Karpas-422 (cell line): ENCODE measurements at regions not wholly inside any gene's neighbourhood (a gene's known extent, or its start where the extent isn't known, plus 50 kb on each side); places are given as distances from the start of the nearest gene placed in this dataset.
"Not testable (repeated sequence)": the region's sequence is repeated elsewhere in the genome, so short reads cannot be mapped to it uniquely, and the experiment has no call there.

Source experiments
- DNase-seq: peaks from one replicate; pipeline ENCODE4 v3.0.0-alpha.2; 2015
- H2AFZ ChIP-seq: fragments of 200-600 bp; sonication (generic); 2 replicates; pipeline ENCODE4 v1.6.1; 2014; ENCODE audit warnings: antibody characterized with exemption, low read length, mixed read lengths
- H3K27ac ChIP-seq: fragments of 200-600 bp; sonication (generic); 2 replicates; pipeline ENCODE4 v1.5.1; 2014; ENCODE audit warnings: mild to moderate bottlenecking, low read length, moderate library complexity
- H3K27me3 ChIP-seq: fragments of 200-600 bp; sonication (generic); 2 replicates; pipeline ENCODE4 v1.6.1; 2014; ENCODE audit warnings: low read length, mixed read lengths
- H3K36me3 ChIP-seq: fragments of 200-600 bp; sonication (generic); 2 replicates; pipeline ENCODE4 v1.6.1; 2014; ENCODE audit warnings: low read length, mixed read lengths; ENCODE audit not compliant: insufficient read depth
- H3K4me1 ChIP-seq: fragments of 200-600 bp; sonication (generic); 2 replicates; pipeline ENCODE4 v1.6.1; 2014; ENCODE audit warnings: mild to moderate bottlenecking, low read length, mixed read lengths
- H3K4me2 ChIP-seq: fragments of 200-600 bp; sonication (generic); 2 replicates; pipeline ENCODE4 v1.6.1; 2014; ENCODE audit warnings: low read length, low read depth, mild to moderate bottlenecking; ENCODE audit not compliant: poor library complexity, severe bottlenecking
- H3K4me3 ChIP-seq: fragments of 200-600 bp; sonication (generic); 2 replicates; pipeline ENCODE4 v1.5.1; 2014; ENCODE audit warnings: mild to moderate bottlenecking, antibody characterized with exemption, low read length, mixed read lengths
- H3K79me2 ChIP-seq: fragments of 200-600 bp; sonication (generic); 2 replicates; pipeline ENCODE4 v1.6.1; 2014; ENCODE audit warnings: mild to moderate bottlenecking, low read length, mixed read lengths
- H3K9ac ChIP-seq: fragments of 200-600 bp; sonication (generic); 2 replicates; pipeline ENCODE4 v1.6.0; 2014; ENCODE audit warnings: low read length
- H3K9me2 ChIP-seq: fragments of 200-600 bp; sonication (generic), shearing (Covaris generic); replicated peaks from 2 replicates; pipeline ENCODE4 v1.6.0; 2014; ENCODE audit warnings: mild to moderate bottlenecking, low read length, moderate library complexity; ENCODE audit not compliant: insufficient read depth
- H3K9me3 ChIP-seq: fragments of 300-700, 200-600 bp; sonication (generic); 2 replicates; pipeline ENCODE4 v1.6.1; 2014; ENCODE audit warnings: low read length, mixed read lengths
- H4K20me1 ChIP-seq: fragments of 200-600 bp; sonication (generic); 2 replicates; pipeline ENCODE4 v1.6.1; 2014; ENCODE audit warnings: mild to moderate bottlenecking, antibody characterized with exemption, low read length, low read depth; ENCODE audit not compliant: insufficient read depth

DNA sequence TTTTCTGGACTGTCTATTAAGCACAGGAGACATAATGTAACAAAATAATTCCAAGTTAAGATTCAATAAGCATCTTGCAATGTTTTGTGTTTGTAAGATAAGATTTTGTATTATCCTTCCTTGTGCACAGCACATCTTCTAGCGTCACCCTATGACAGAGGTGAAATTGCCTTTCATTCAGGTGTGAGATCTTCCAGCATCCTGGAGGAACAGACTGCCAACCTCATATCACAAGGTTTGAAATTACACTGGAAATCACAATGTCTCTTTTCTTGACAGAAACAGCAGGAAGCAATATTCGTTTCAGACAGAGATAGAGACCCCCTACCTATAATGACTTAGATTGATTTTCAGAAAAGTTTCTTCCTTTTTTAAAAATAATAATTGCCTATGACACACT lies 668.6 kb downstream of the GABRG1 start:
- no peak overlapping the region for H3K4me3 ChIP-seq
- H2AFZ ChIP-seq, result no peak overlapping the region
- no peaks in the 10 kb centered on the region for H4K20me1 ChIP-seq
- no peaks in the 10 kb centered on the region for H3K36me3 ChIP-seq
- no peaks in the 10 kb centered on the region for H3K79me2 ChIP-seq
- DNase-seq, result no peak
- H3K4me2 ChIP-seq, result no peak overlapping the region
- H3K4me1 ChIP-seq, result no peaks in the 10 kb centered on the region
- no peaks in the 10 kb centered on the region for H3K9me2 ChIP-seq
- H3K27ac ChIP-seq, result no peak overlapping the region
- no peaks in the 10 kb centered on the region; the same call in 1 of the 2 replicates for H3K9me3 ChIP-seq
- H3K27me3 ChIP-seq, result no peaks in the 10 kb centered on the region
- H3K9ac ChIP-seq, result no peak overlapping the region

DNA sequence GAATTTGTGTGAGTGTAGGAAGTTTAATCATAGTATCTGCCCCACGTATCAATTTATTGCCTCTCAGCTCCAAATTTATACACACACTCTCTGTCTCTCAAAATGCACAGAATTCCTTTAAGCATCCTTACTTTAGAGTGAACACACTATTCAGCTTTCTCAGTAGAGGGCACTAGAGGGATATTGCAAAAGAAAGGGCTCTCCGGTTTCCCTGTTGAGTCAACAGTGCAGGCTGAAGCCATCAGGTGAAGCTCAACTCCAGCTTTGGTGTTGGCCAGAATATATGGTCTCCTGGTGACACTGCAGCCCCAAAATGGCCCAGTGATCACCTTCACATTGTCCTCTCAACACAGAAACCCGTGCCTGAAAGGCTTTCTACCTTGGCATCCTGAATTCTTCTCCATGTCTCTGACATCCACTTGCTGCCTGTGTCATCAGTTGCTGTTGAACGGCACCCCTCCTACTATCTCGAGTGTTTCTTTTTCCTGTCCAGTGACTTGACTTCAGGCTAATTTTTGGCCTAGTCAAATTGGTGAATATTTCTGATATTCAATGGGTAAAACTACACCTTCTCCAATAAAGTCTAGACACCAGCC lies 670.5 kb downstream of the GABRG1 start:
- Histone ChIP-seq H3K27me3 (no peaks in the 10 kb centered on the region), H3K4me2 (no peak overlapping the region), H3K9me2 (no peaks in the 10 kb centered on the region), H3K79me2 (no peaks in the 10 kb centered on the region), H4K20me1 (no peaks in the 10 kb centered on the region), H3K4me3 (no peak overlapping the region), H3K4me1 (no peaks in the 10 kb centered on the region), H3K27ac (no peak overlapping the region), H3K9ac (no peak overlapping the region), H3K9me3 (no peaks in the 10 kb centered on the region; the same call in 1 of the 2 replicates), H2AFZ (no peak overlapping the region), H3K36me3 (no peaks in the 10 kb centered on the region)
- peak; percentile 69 for DNase-seq

DNA sequence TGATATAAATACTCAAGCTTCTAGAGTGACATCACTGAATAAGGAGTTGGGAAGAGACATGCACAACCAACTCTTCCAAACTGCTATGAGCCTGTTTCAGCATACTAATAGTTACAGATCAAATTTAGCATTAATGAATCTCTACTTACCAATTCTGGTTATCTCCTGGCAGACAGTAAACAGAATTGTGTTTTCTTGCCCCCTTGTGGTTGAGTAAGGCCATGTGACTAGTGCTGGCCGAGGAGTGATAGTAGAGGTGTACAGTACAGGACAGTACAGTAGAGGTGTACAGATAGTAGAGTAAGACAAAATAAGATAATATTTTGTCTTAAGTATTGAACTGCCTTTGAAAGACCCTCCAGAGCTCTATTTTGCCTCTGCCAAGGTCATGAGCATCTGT lies 681.4 kb downstream of the GABRG1 start:
- Histone ChIP-seq H3K9me2 (no peaks in the 10 kb centered on the region), H3K9ac (no peak overlapping the region), H3K27me3 (no peaks in the 10 kb centered on the region), H3K9me3 (no peaks in the 10 kb centered on the region; the same call in 1 of the 2 replicates), H3K4me1 (no peaks in the 10 kb centered on the region), H3K4me3 (no peak overlapping the region), H3K4me2 (no peak overlapping the region), H4K20me1 (no peaks in the 10 kb centered on the region), H2AFZ (no peak overlapping the region), H3K79me2 (no peaks in the 10 kb centered on the region), H3K36me3 (no peaks in the 10 kb centered on the region), H3K27ac (no peak overlapping the region)
- DNase-seq, result peak; percentile 58

DNA sequence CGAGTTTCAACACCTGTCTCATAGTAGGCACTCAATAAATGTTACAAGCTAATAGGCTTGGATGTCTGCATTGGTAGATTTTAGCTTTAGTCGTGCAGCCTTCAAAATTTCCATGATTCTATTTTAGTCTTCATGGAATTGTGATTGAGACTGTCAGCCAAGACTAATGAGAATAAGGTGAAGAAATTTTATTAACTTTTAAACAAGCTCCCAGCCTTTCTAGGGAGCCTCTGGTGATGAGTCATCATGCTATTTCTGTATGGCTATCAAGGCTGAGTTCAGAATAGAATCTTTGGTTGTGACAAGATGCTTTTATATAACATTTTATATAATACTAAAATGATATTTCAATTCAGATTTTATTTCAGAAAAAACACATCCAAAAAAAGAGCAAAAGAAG lies 685.8 kb downstream of the GABRG1 start:
- no peak overlapping the region for H3K4me2 ChIP-seq
- H4K20me1 ChIP-seq, result no peaks in the 10 kb centered on the region
- no peaks in the 10 kb centered on the region for H3K4me1 ChIP-seq
- H3K27ac ChIP-seq, result no peak overlapping the region
- H2AFZ ChIP-seq, result no peak overlapping the region
- H3K4me3 ChIP-seq, result no peak overlapping the region
- no peak for DNase-seq
- H3K9ac ChIP-seq, result no peak overlapping the region
- H3K27me3 ChIP-seq, result no peaks in the 10 kb centered on the region
- H3K79me2 ChIP-seq, result no peaks in the 10 kb centered on the region
- H3K9me2 ChIP-seq, result no peaks in the 10 kb centered on the region
- peaks cover 7% of the 10 kb centered on the region for H3K9me3 ChIP-seq
- no peaks in the 10 kb centered on the region for H3K36me3 ChIP-seq

DNA sequence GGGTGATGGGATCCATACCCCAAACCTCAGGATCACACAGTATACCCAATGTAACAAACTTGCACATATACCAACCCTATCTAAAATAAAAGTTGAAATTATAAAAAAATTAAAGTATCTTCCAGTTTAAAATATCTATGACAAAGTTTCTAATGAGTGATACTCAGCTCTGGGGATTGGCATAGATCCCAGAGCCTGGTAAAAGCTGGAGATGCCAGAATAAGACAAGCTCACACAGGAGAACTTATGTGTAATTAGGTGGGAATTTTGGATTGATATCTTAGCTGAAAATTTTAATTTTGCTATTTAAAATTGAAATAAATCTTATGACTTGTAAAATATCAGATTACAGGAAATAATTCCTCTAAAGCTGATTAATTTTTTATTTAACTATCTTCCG lies 686.5 kb downstream of the GABRG1 start:
- Histone ChIP-seq H3K9me3 (peaks cover 12% of the 10 kb centered on the region), H3K4me1 (no peaks in the 10 kb centered on the region), H2AFZ (no peak overlapping the region), H3K9me2 (no peaks in the 10 kb centered on the region), H3K4me3 (no peak overlapping the region), H3K27me3 (no peaks in the 10 kb centered on the region), H4K20me1 (no peaks in the 10 kb centered on the region), H3K27ac (no peak overlapping the region), H3K79me2 (no peaks in the 10 kb centered on the region), H3K9ac (no peak overlapping the region), H3K36me3 (no peaks in the 10 kb centered on the region), H3K4me2 (no peak overlapping the region)
- DNase-seq, result no peak

DNA sequence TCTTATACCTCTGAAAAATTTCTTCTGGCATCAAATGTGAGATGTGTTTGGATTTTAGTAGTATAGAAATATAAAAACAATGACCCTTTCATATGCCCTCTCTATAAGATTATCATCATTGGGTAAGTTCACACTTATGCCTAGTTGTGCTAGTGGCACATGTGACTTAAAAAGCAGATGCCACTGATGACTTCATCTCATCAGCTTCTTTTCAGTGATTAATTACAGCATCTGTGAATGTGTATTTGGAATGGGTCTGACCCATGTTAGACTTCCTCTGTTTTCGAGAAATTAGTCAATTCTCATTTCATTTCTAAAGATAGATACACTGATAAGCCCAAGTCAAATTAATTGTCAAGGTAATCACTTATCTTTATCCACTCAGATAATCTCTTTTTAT lies 698.7 kb downstream of the GABRG1 start:
- Histone ChIP-seq H3K4me1 (no peaks in the 10 kb centered on the region), H3K9me2 (no peaks in the 10 kb centered on the region), H3K27me3 (no peaks in the 10 kb centered on the region), H3K4me2 (no peak overlapping the region), H3K9ac (no peak overlapping the region), H3K4me3 (no peak overlapping the region), H3K27ac (no peak overlapping the region), H3K9me3 (peaks cover 14% of the 10 kb centered on the region), H3K79me2 (no peaks in the 10 kb centered on the region), H2AFZ (no peak overlapping the region), H4K20me1 (no peaks in the 10 kb centered on the region), H3K36me3 (no peaks in the 10 kb centered on the region)
- DNase-seq, result no peak

DNA sequence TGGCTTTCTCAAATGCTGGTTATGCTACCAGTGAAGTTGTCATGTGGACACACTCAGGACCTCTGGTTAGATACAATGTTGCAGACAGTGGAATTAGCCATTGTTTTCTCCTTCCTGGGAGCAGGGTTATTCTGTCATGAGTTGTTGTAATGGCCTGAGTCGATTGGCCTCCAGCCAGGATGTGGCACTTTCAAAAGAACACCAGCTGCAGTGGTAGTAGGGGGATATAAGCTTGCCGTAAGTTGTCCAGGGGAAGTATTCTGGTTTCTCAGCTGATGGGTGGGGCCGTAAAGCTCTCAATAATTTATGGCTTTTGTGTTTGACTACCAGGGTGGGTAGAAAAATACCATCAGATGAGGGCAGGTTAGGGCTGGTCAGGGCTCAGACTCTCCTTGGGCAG lies 697.5 kb upstream of the GNPDA2 start:
- Histone ChIP-seq H3K27ac (no peak overlapping the region), H3K4me2 (no peak overlapping the region), H3K79me2 (no peaks in the 10 kb centered on the region), H3K4me3 (no peak overlapping the region), H4K20me1 (no peaks in the 10 kb centered on the region), H3K4me1 (no peaks in the 10 kb centered on the region), H3K9ac (no peak overlapping the region), H3K9me2 (no peaks in the 10 kb centered on the region), H3K27me3 (no peaks in the 10 kb centered on the region), H3K9me3 (peaks cover 14% of the 10 kb centered on the region), H2AFZ (no peak overlapping the region), H3K36me3 (no peaks in the 10 kb centered on the region)
- DNase-seq, result no peak

DNA sequence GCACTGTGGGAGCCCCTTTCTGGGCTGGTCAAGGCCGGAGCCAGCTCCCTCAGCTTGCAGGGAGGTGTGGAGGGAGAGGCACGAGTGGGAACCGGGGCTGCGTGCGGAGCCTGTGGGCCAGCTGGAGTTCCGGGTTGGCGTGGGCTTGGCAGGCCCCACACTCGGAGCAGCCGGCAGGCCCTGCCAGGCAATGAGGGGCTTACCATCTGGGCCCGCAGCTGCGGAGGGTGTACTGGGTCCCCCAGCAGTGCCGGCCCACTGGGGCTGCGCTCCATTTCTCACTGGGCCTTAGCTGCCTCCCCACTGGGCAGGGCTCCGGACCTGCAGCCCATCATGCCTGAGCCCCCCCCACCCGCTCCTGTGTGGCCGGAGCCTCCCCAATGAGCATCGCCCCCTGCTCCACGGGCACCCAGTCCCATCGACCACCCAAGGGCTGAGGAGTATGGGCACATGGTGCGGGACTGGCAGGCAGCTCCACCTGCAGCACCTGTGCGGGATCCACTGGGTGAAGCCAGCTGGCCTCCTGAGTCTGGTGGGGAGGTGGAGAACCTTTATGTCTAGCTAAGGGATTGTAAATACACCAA lies 693.8 kb upstream of the GNPDA2 start:
- not testable (repeated sequence) for H3K4me3 ChIP-seq, H3K27me3 ChIP-seq, DNase-seq, H3K4me2 ChIP-seq, H2AFZ ChIP-seq, H3K9ac ChIP-seq, H3K9me2 ChIP-seq, H3K4me1 ChIP-seq, H3K27ac ChIP-seq, H3K79me2 ChIP-seq, H3K36me3 ChIP-seq, H4K20me1 ChIP-seq
- H3K9me3 ChIP-seq, result peaks cover 17% of the 10 kb centered on the region
